Lower leg skin (tissue), 3 donors: ENCODE measurements at regions not wholly inside any gene's neighbourhood (a gene's known extent, or its start where the extent isn't known, plus 50 kb on each side); places are given as distances from the start of the nearest gene placed in this dataset.

Experiments
- CTCF ChIP-seq, 3 donors: fragments of 450-650 bp; IDR thresholded peaks; one replicate each; pipeline ENCODE4 v1.5.1; 2016; ENCODE audit warnings: antibody characterized with exemption in 3 of 3, mild to moderate bottlenecking in 3 of 3, moderate library complexity in 2 of 3
- POLR2A ChIP-seq, 2 donors: fragments of 450-650 bp; IDR thresholded peaks; one replicate each; pipeline ENCODE4 v1.6.1; 2016 to 2017; ENCODE audit warnings: antibody characterized with exemption in 2 of 2, mild to moderate bottlenecking in 1 of 2, moderate library complexity in 1 of 2

GRCh38 chrX:146881521-146881920, 67.0 kb upstream of the CXorf51A start:
- TF ChIP-seq CTCF (IDR thresholded peaks at IDR 0.05), result no peak
- TF ChIP-seq POLR2A (IDR thresholded peaks at IDR 0.05), result no peak
